Stimulated activated naive B cell treated with anti-CD40 and anti-IgM and Interleukin-4, amounts not matched to agents 10 μg/mL and 1 μg/mL and 100 μg/mL, for 72 hours (primary cell): ENCODE measurements at regions not wholly inside any gene's neighbourhood (a gene's known extent, or its start where the extent isn't known, plus 50 kb on each side); places are given as distances from the start of the nearest gene placed in this dataset.

ENCODE experiments used
- ATAC-seq, 2 donors: fragments of 150-1000 bp; cut with Tn5 transposase; replicated peaks; 2 replicates each; pipeline ENCODE4 v1.10.0; 2021; ENCODE audit warnings: moderate library complexity in 1 of 2
- DNase-seq: peaks from one replicate; pipeline ENCODE4 v3.0.0; 2021
- H3K27ac Mint-ChIP-seq: one replicate; pipeline ENCODE4 v1.8.0; 2022; ENCODE audit warnings: mild to moderate bottlenecking, mixed read lengths
- H3K27me3 Mint-ChIP-seq, 2 donors: one replicate each; pipeline ENCODE4 v1.8.0; 2022; ENCODE audit warnings: mixed read lengths in 2 of 2
- H3K36me3 Mint-ChIP-seq, 2 donors: one replicate each; pipeline ENCODE4 v1.8.0; 2022; ENCODE audit warnings: mixed read lengths in 2 of 2, mild to moderate bottlenecking in 1 of 2
- H3K4me1 Mint-ChIP-seq, 2 donors: one replicate each; pipeline ENCODE4 v1.8.0; 2022; ENCODE audit warnings: mixed read lengths in 2 of 2, mild to moderate bottlenecking in 1 of 2
- H3K4me3 Mint-ChIP-seq, 2 donors: one replicate each; pipeline ENCODE4 v1.8.0; 2022; ENCODE audit warnings: mild to moderate bottlenecking in 2 of 2, mixed read lengths in 2 of 2, moderate library complexity in 1 of 2
- H3K9me3 Mint-ChIP-seq, 2 donors: one replicate each; pipeline ENCODE4 v1.8.0; 2022; ENCODE audit warnings: mixed read lengths in 2 of 2, mild to moderate bottlenecking in 1 of 2

GRCh38 chr18:2348003-2348402, 223.3 kb downstream of the METTL4 start:
- Mint-ChIP-seq H3K27ac (no peak overlapping the region), H3K4me1 (no peaks in the 10 kb centered on the region), H3K4me3 (no peak overlapping the region), H3K27me3 (peaks cover 8 to 11% of the 10 kb centered on the region in 2 donors), H3K36me3 (no peaks in the 10 kb centered on the region), H3K9me3 (peaks cover 0 to 1% of the 10 kb centered on the region in 2 donors)
- ATAC-seq (no peak), DNase-seq (no peak)

- ATAC-seq (no peak), DNase-seq (no peak)
- Mint-ChIP-seq H3K27ac (no peak overlapping the region), H3K27me3 (peaks cover 8 to 12% of the 10 kb centered on the region in 2 donors), H3K36me3 (no peaks in the 10 kb centered on the region), H3K4me3 (no peak overlapping the region), H3K9me3 (no peaks in the 10 kb centered on the region), H3K4me1 (no peaks in the 10 kb centered on the region)
These were observed 220.0 kb downstream of the METTL4 start for GRCh38 chr18:2351126-2351850.

- Mint-ChIP-seq H3K9me3 (no peaks in the 10 kb centered on the region), H3K36me3 (no peaks in the 10 kb centered on the region), H3K4me1 (no peaks in the 10 kb centered on the region), H3K4me3 (no peak overlapping the region), H3K27ac (no peak overlapping the region), H3K27me3 (peaks cover 19 to 20% of the 10 kb centered on the region in 2 donors)
- no peak for ATAC-seq
- DNase-seq = no peak
These were observed 217.0 kb downstream of the METTL4 start for GRCh38 chr18:2354292-2354691.

- Mint-ChIP-seq H3K27ac (no peak overlapping the region), H3K36me3 (no peaks in the 10 kb centered on the region), H3K9me3 (no peaks in the 10 kb centered on the region), H3K4me3 (no peak overlapping the region), H3K4me1 (no peaks in the 10 kb centered on the region), H3K27me3 (peaks cover 8 to 12% of the 10 kb centered on the region in 2 donors)
- ATAC-seq (no peak), DNase-seq (no peak)
These were observed 214.4 kb downstream of the METTL4 start for GRCh38 chr18:2356906-2357305.

- Mint-ChIP-seq H3K27me3 (peaks cover 8 to 19% of the 10 kb centered on the region in 2 donors), H3K36me3 (no peaks in the 10 kb centered on the region), H3K4me1 (no peaks in the 10 kb centered on the region), H3K9me3 (no peaks in the 10 kb centered on the region), H3K4me3 (no peak overlapping the region), H3K27ac (no peak overlapping the region)
- DNase-seq (no peak), ATAC-seq (no peak)
These were observed 210.4 kb downstream of the METTL4 start for GRCh38 chr18:2360861-2361260.

- Mint-ChIP-seq H3K27me3 (peaks cover 7 to 14% of the 10 kb centered on the region in 2 donors), H3K9me3 (peaks cover 2 to 6% of the 10 kb centered on the region in 2 donors), H3K4me3 (no peak overlapping the region), H3K36me3 (no peaks in the 10 kb centered on the region), H3K27ac (no peak overlapping the region), H3K4me1 (no peaks in the 10 kb centered on the region)
- ATAC-seq (no peak), DNase-seq (no peak)
These were observed 203.2 kb downstream of the METTL4 start for GRCh38 chr18:2368102-2368501.

- ATAC-seq (no peak), DNase-seq (no peak)
- no peaks in the 10 kb centered on the region for H3K4me1 Mint-ChIP-seq
- no peak overlapping the region for H3K4me3 Mint-ChIP-seq
- H3K9me3 Mint-ChIP-seq = no peaks in the 10 kb centered on the region
- peaks cover 22 to 25% of the 10 kb centered on the region in 2 donors for H3K27me3 Mint-ChIP-seq
- H3K36me3 Mint-ChIP-seq = no peaks in the 10 kb centered on the region
- H3K27ac Mint-ChIP-seq = no peak overlapping the region
These were observed 194.6 kb downstream of the METTL4 start for GRCh38 chr18:2376707-2377106.

GRCh38 chr18:2380101-2380500, 191.2 kb downstream of the METTL4 start:
- Mint-ChIP-seq H3K4me1 (no peaks in the 10 kb centered on the region), H3K36me3 (no peaks in the 10 kb centered on the region), H3K9me3 (no peaks in the 10 kb centered on the region), H3K27ac (no peak overlapping the region), H3K4me3 (no peak overlapping the region), H3K27me3 (peaks cover 14 to 27% of the 10 kb centered on the region in 2 donors)
- DNase-seq (no peak), ATAC-seq (no peak)

GRCh38 chr18:2381539-2381938, 189.8 kb downstream of the METTL4 start:
- no peaks in the 10 kb centered on the region for H3K4me1 Mint-ChIP-seq
- no peaks in the 10 kb centered on the region for H3K9me3 Mint-ChIP-seq
- H3K27ac Mint-ChIP-seq = no peak overlapping the region
- no peak for ATAC-seq
- H3K36me3 Mint-ChIP-seq = no peaks in the 10 kb centered on the region
- DNase-seq = no peak
- H3K27me3 Mint-ChIP-seq = peaks cover 9 to 22% of the 10 kb centered on the region in 2 donors
- H3K4me3 Mint-ChIP-seq = no peak overlapping the region

- peaks cover 6 to 8% of the 10 kb centered on the region in 2 donors for H3K9me3 Mint-ChIP-seq
- H3K27ac Mint-ChIP-seq = no peak overlapping the region
- no peak overlapping the region for H3K4me3 Mint-ChIP-seq
- H3K36me3 Mint-ChIP-seq = no peaks in the 10 kb centered on the region
- ATAC-seq (no peak), DNase-seq (no peak)
- no peaks in the 10 kb centered on the region for H3K4me1 Mint-ChIP-seq
- peaks cover 3% of the 10 kb centered on the region in 2 donors for H3K27me3 Mint-ChIP-seq
These were observed 183.7 kb downstream of the METTL4 start for GRCh38 chr18:2387588-2387987.

GRCh38 chr18:2390158-2390557, 181.1 kb downstream of the METTL4 start:
- Mint-ChIP-seq H3K4me1 (no peaks in the 10 kb centered on the region), H3K9me3 (peaks cover 6 to 8% of the 10 kb centered on the region in 2 donors), H3K27ac (no peak overlapping the region), H3K36me3 (no peaks in the 10 kb centered on the region), H3K27me3 (peaks cover 8% of the 10 kb centered on the region in 2 donors), H3K4me3 (no peak overlapping the region)
- DNase-seq (no peak), ATAC-seq (no peak)

GRCh38 chr18:2391470-2391869, 179.8 kb downstream of the METTL4 start:
- peaks cover 8 to 10% of the 10 kb centered on the region in 2 donors for H3K27me3 Mint-ChIP-seq
- DNase-seq (no peak), ATAC-seq (no peak)
- no peak overlapping the region for H3K27ac Mint-ChIP-seq
- H3K36me3 Mint-ChIP-seq = no peaks in the 10 kb centered on the region
- no peak overlapping the region for H3K4me3 Mint-ChIP-seq
- H3K4me1 Mint-ChIP-seq = no peaks in the 10 kb centered on the region
- H3K9me3 Mint-ChIP-seq = peaks cover 6 to 8% of the 10 kb centered on the region in 2 donors

- no peaks in the 10 kb centered on the region for H3K4me1 Mint-ChIP-seq
These were observed 178.9 kb downstream of the METTL4 start for GRCh38 chr18:2392446-2392845.

GRCh38 chr18:2394684-2395083, 176.6 kb downstream of the METTL4 start:
- no peaks in the 10 kb centered on the region for H3K9me3 Mint-ChIP-seq
- DNase-seq (no peak), ATAC-seq (no peak)
- H3K27ac Mint-ChIP-seq = no peak overlapping the region
- no peaks in the 10 kb centered on the region for H3K36me3 Mint-ChIP-seq
- H3K27me3 Mint-ChIP-seq = peaks cover 13 to 15% of the 10 kb centered on the region in 2 donors
- no peaks in the 10 kb centered on the region for H3K4me1 Mint-ChIP-seq
- H3K4me3 Mint-ChIP-seq = no peak overlapping the region

More at GRCh38 chr18:2392446-2392845, 178.9 kb downstream of the METTL4 start:
- H3K4me3 Mint-ChIP-seq = no peak overlapping the region
- H3K9me3 Mint-ChIP-seq = peaks cover 4 to 6% of the 10 kb centered on the region in 2 donors
- H3K27me3 Mint-ChIP-seq = peaks cover 8 to 13% of the 10 kb centered on the region in 2 donors
- ATAC-seq = no peak
- DNase-seq = no peak
- no peaks in the 10 kb centered on the region for H3K36me3 Mint-ChIP-seq
- no peak overlapping the region for H3K27ac Mint-ChIP-seq

GRCh38 chr18:2395427-2396161, 175.7 kb downstream of the METTL4 start:
- no peaks in the 10 kb centered on the region for H3K4me1 Mint-ChIP-seq
- peaks cover 13 to 17% of the 10 kb centered on the region in 2 donors for H3K27me3 Mint-ChIP-seq
- H3K4me3 Mint-ChIP-seq = no peak overlapping the region
- H3K27ac Mint-ChIP-seq = no peak overlapping the region
- DNase-seq (no peak), ATAC-seq (no peak)
- no peaks in the 10 kb centered on the region for H3K36me3 Mint-ChIP-seq
- H3K9me3 Mint-ChIP-seq = no peaks in the 10 kb centered on the region
